ENCODE measurements at regions not wholly inside any gene's neighbourhood (a gene's known extent, or its start where the extent isn't known, plus 50 kb on each side); places are given as distances from the start of the nearest gene placed in this dataset.

DNA sequence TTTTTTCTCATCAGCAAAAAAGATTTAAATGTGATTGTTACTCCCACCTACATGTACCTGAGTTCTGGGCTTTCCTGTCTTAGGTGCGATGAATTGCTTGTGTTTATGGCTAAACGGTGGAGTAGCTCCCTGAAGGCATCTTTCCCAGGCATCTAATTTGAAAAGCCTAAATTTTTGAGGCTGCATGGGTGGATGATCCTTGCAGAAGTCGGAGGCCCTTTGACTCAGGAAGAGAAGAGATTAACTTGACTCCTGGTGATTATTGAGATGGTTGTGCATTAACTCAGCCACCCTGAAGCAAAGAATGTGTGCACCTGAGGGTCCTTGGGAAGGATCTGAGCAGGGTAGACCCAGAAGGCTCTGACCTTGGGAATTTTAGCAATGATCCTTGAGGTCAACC is 155.6 kb upstream of the SEMA3C start:
- no peak for TF ChIP-seq POLR2A (IDR thresholded peaks at IDR 0.05; ENCODE audit: insufficient read depth in 1 of 2, low read depth in 2 of 2, low read length in 2 of 2)
- TF ChIP-seq, protein P1, sequence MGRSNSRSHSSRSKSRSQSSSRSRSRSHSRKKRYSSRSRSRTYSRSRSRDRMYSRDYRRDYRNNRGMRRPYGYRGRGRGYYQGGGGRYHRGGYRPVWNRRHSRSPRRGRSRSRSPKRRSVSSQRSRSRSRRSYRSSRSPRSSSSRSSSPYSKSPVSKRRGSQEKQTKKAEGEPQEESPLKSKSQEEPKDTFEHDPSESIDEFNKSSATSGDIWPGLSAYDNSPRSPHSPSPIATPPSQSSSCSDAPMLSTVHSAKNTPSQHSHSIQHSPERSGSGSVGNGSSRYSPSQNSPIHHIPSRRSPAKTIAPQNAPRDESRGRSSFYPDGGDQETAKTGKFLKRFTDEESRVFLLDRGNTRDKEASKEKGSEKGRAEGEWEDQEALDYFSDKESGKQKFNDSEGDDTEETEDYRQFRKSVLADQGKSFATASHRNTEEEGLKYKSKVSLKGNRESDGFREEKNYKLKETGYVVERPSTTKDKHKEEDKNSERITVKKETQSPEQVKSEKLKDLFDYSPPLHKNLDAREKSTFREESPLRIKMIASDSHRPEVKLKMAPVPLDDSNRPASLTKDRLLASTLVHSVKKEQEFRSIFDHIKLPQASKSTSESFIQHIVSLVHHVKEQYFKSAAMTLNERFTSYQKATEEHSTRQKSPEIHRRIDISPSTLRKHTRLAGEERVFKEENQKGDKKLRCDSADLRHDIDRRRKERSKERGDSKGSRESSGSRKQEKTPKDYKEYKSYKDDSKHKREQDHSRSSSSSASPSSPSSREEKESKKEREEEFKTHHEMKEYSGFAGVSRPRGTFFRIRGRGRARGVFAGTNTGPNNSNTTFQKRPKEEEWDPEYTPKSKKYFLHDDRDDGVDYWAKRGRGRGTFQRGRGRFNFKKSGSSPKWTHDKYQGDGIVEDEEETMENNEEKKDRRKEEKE (IDR thresholded peaks at IDR 0.05) = no peak
- TF ChIP-seq NCOR1 (IDR thresholded peaks at IDR 0.05; ENCODE audit: borderline replicate concordance, low read length) = no peak
- TF ChIP-seq ZBTB3 (CRISPR knock-in tag; IDR thresholded peaks at IDR 0.05; ENCODE audit: borderline replicate concordance, low read depth) = no peak
- TF ChIP-seq ZNF510 (CRISPR knock-in tag; IDR thresholded peaks at IDR 0.05; ENCODE audit: low read depth) = no peak
- TF ChIP-seq, protein P2, sequence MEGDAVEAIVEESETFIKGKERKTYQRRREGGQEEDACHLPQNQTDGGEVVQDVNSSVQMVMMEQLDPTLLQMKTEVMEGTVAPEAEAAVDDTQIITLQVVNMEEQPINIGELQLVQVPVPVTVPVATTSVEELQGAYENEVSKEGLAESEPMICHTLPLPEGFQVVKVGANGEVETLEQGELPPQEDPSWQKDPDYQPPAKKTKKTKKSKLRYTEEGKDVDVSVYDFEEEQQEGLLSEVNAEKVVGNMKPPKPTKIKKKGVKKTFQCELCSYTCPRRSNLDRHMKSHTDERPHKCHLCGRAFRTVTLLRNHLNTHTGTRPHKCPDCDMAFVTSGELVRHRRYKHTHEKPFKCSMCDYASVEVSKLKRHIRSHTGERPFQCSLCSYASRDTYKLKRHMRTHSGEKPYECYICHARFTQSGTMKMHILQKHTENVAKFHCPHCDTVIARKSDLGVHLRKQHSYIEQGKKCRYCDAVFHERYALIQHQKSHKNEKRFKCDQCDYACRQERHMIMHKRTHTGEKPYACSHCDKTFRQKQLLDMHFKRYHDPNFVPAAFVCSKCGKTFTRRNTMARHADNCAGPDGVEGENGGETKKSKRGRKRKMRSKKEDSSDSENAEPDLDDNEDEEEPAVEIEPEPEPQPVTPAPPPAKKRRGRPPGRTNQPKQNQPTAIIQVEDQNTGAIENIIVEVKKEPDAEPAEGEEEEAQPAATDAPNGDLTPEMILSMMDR (CRISPR knock-in tag; IDR thresholded peaks at IDR 0.05) = no peak
- TF ChIP-seq FOXK1 (CRISPR knock-in tag; IDR thresholded peaks at IDR 0.05; ENCODE audit: borderline replicate concordance, low read depth) = no peak
- TF ChIP-seq ELF4 (CRISPR knock-in tag; IDR thresholded peaks at IDR 0.05; ENCODE audit: borderline replicate concordance) = no peak
- TF ChIP-seq, protein P3, sequence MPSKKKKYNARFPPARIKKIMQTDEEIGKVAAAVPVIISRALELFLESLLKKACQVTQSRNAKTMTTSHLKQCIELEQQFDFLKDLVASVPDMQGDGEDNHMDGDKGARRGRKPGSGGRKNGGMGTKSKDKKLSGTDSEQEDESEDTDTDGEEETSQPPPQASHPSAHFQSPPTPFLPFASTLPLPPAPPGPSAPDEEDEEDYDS (CRISPR knock-in tag; IDR thresholded peaks at IDR 0.05) = no peak
- TF ChIP-seq, protein P4, sequence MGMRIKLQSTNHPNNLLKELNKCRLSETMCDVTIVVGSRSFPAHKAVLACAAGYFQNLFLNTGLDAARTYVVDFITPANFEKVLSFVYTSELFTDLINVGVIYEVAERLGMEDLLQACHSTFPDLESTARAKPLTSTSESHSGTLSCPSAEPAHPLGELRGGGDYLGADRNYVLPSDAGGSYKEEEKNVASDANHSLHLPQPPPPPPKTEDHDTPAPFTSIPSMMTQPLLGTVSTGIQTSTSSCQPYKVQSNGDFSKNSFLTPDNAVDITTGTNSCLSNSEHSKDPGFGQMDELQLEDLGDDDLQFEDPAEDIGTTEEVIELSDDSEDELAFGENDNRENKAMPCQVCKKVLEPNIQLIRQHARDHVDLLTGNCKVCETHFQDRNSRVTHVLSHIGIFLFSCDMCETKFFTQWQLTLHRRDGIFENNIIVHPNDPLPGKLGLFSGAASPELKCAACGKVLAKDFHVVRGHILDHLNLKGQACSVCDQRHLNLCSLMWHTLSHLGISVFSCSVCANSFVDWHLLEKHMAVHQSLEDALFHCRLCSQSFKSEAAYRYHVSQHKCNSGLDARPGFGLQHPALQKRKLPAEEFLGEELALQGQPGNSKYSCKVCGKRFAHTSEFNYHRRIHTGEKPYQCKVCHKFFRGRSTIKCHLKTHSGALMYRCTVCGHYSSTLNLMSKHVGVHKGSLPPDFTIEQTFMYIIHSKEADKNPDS (CRISPR knock-in tag; IDR thresholded peaks at IDR 0.05) = no peak
- TF ChIP-seq SP1 (IDR thresholded peaks at IDR 0.05) = no peak
- no peak for TF ChIP-seq SP1 (CRISPR knock-in tag; IDR thresholded peaks at IDR 0.05)
- TF ChIP-seq, protein P5, sequence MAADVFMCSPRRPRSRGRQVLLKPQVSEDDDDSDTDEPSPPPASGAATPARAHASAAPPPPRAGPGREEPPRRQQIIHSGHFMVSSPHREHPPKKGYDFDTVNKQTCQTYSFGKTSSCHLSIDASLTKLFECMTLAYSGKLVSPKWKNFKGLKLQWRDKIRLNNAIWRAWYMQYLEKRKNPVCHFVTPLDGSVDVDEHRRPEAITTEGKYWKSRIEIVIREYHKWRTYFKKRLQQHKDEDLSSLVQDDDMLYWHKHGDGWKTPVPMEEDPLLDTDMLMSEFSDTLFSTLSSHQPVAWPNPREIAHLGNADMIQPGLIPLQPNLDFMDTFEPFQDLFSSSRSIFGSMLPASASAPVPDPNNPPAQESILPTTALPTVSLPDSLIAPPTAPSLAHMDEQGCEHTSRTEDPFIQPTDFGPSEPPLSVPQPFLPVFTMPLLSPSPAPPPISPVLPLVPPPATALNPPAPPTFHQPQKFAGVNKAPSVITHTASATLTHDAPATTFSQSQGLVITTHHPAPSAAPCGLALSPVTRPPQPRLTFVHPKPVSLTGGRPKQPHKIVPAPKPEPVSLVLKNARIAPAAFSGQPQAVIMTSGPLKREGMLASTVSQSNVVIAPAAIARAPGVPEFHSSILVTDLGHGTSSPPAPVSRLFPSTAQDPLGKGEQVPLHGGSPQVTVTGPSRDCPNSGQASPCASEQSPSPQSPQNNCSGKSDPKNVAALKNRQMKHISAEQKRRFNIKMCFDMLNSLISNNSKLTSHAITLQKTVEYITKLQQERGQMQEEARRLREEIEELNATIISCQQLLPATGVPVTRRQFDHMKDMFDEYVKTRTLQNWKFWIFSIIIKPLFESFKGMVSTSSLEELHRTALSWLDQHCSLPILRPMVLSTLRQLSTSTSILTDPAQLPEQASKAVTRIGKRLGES (CRISPR knock-in tag; IDR thresholded peaks at IDR 0.05; ENCODE audit: borderline replicate concordance) = no peak
- no peak for TF ChIP-seq TAF1 (CRISPR knock-in tag; IDR thresholded peaks at IDR 0.05)
- TF ChIP-seq IKZF1 (IDR thresholded peaks at IDR 0.05) = no peak

All from HepG2 (cell line).